Activated T-helper 1 cell treated with anti-CD3 and anti-CD28 coated beads, Interleukin-12 subunit alpha, Interleukin-12 subunit beta, Interleukin-2, Interleukin-4 antibody, amounts not matched to agents 30 ng/mL and 10 ng/mL and 1 ng/mL, durations not matched to agents 14 hours and 24 hours and 36 hours (primary cell): ENCODE measurements at regions not wholly inside any gene's neighbourhood (a gene's known extent, or its start where the extent isn't known, plus 50 kb on each side); places are given as distances from the start of the nearest gene placed in this dataset.

Experiments
- DNase-seq: peaks from one replicate; pipeline ENCODE4 v3.0.0; 2021; ENCODE audit warnings: low spot score
- H3K27ac Mint-ChIP-seq: one replicate; pipeline ENCODE4 v1.8.0; 2021; ENCODE audit warnings: mild to moderate bottlenecking, mixed read lengths
- H3K27me3 Mint-ChIP-seq: one replicate; pipeline ENCODE4 v1.8.0; 2022; ENCODE audit warnings: mild to moderate bottlenecking, moderate library complexity, mixed read lengths; ENCODE audit not compliant: insufficient read depth
- H3K36me3 Mint-ChIP-seq: one replicate; pipeline ENCODE4 v1.8.0; 2021; ENCODE audit warnings: low read depth, mixed read lengths
- H3K4me1 Mint-ChIP-seq: one replicate; pipeline ENCODE4 v1.8.0; 2021; ENCODE audit warnings: low read depth, mixed read lengths
- H3K4me3 Mint-ChIP-seq: one replicate; pipeline ENCODE4 v1.8.0; 2021; ENCODE audit warnings: mild to moderate bottlenecking, moderate library complexity, mixed read lengths
- H3K9me3 Mint-ChIP-seq: one replicate; pipeline ENCODE4 v1.8.0; 2021; ENCODE audit warnings: mixed read lengths
- intact Hi-C: fragments of 100-400 bp; cut with micrococcal nuclease; formaldehyde crosslinking; loops from one replicate; pipeline ENCODE4 v1.15.1; 2024

DNA sequence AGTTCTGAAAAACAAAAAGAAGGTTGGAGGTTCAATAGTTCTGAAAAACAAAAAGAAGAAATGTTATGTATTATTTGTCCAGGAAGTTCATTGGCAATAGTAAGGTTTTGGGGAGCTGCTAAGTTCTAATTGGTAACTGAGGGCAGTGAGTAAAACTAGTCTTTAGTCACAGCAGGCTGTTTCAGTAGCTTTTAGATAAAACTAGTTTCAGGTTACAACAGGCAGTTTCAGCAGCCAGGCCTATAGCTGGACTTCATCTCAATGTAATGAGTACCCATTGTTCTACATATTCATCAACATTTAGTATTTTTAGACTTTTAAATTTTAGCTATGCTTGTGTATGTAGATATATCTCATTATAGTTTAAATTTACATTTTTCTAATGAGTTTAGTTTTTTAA, 639.3 kb downstream of the TOX3 start:
- peaks cover 9% of the 10 kb centered on the region for H3K9me3 Mint-ChIP-seq
- no peak overlapping the region for H3K4me3 Mint-ChIP-seq
- no peaks in the 10 kb centered on the region for H3K27me3 Mint-ChIP-seq
- H3K27ac Mint-ChIP-seq = no peak overlapping the region
- H3K36me3 Mint-ChIP-seq = no peaks in the 10 kb centered on the region
- H3K4me1 Mint-ChIP-seq = no peaks in the 10 kb centered on the region
- intact Hi-C loops = no loop called here
- no peak for DNase-seq

DNA sequence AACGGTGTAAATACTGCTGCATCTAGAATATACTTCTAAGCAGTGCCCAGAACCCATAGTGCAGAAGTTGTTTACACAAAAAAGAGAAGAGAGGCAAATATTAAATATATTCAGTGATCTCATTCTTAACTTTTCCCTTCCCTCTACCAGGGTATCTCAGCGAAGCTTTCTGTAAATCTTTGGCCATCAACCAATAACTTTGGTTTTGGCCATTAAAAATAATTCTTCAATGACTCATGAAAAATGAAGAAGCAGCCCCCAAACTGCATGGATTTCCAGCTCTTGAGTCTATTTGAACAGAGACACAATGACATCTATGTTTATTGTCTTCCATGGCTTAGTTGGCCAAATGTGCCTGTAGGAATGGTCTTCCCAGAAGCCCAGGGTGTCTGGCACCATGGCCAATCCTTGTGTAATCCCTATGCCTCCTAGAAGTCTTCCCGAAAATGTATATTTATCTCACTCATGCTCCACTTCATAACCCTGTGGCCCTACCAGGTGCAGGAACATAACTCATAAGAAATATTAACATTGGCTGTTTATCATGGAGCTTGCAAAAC, 646.6 kb downstream of the TOX3 start:
- Mint-ChIP-seq H3K4me1 (no peaks in the 10 kb centered on the region), H3K27ac (no peak overlapping the region), H3K36me3 (no peaks in the 10 kb centered on the region), H3K9me3 (peaks cover 9% of the 10 kb centered on the region), H3K27me3 (no peaks in the 10 kb centered on the region), H3K4me3 (no peak overlapping the region)
- no peak for DNase-seq
- intact Hi-C loops = no loop called here

DNA sequence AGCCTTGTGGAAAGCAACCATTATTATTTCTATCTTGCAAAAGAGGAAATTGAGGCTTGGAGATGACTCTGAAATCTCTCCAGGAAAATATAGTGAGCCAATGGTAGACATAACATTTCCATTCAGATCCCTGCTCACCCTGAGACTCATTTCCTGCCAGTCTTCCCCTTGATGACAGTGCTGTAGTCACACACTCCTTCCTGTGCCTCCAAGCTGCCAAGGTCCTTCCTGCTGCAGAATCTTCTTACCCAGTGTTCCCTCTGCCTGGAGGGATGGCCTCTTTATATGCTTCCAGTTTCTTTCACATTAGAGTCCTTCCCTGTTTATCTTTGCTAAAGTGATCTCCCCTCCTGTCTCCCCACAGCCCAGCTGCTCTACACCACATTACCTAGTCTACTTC, 648.1 kb downstream of the TOX3 start:
- H3K9me3 Mint-ChIP-seq = peaks cover 10% of the 10 kb centered on the region
- DNase-seq = no peak
- H3K4me3 Mint-ChIP-seq = no peak overlapping the region
- no peaks in the 10 kb centered on the region for H3K36me3 Mint-ChIP-seq
- H3K27ac Mint-ChIP-seq = no peak overlapping the region
- intact Hi-C loops = no loop called here
- H3K27me3 Mint-ChIP-seq = no peaks in the 10 kb centered on the region
- H3K4me1 Mint-ChIP-seq = no peaks in the 10 kb centered on the region

DNA sequence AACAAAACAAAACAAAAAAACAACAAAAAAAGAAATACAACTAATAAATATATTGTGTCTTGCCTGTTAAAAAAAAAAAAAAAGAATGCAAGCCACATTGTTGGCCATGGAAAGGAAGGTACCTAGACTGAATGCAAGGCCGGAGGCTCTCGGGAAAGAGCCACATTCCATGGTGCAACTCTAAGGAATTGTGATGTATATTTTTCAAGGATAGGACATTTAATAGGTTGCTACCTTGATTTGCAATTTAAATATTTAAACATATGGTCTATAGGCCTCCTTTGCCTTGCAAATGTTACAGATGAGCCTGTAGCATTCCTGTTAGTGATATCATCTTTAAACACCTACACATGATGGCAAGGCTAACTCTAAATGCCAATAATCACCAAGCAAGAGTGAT, 650.9 kb downstream of the TOX3 start:
- no peaks in the 10 kb centered on the region for H3K27me3 Mint-ChIP-seq
- H3K4me3 Mint-ChIP-seq = no peak overlapping the region
- intact Hi-C loops = no loop called here
- no peak for DNase-seq
- H3K4me1 Mint-ChIP-seq = no peaks in the 10 kb centered on the region
- peaks cover 14% of the 10 kb centered on the region for H3K9me3 Mint-ChIP-seq
- no peak overlapping the region for H3K27ac Mint-ChIP-seq
- no peaks in the 10 kb centered on the region for H3K36me3 Mint-ChIP-seq

DNA sequence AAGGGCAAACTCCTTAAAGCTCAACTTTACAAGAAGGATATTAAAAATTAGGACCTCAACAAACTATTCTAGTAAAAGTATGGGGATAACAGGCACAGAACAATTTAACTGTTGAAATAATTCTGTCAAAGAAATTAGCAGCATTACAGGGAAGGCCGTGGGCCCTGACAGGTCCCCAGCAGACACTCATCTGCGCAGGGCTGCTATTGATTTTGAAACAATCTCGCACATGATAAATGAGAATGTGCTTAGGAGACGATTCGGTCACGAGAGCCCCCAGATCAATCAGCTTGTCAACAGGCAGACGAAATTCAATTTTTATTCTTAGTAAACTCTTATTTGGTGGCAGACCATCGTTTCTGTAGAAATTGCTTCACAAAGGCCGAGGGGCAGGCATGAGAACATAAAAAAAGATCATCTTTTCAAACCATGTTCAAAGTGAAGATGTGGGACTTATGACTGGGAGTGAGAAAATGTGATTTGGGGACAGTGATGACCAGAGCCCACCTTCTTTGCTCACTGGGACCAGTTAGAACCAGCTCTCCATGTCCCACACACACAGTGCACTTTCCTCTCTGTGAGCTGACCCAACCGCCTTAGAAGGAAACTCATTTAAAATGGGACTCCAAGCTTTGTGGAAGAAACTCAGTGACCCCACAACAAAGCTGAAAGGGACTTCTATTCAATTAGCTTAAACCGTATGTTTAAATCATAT, 654.5 kb downstream of the TOX3 start:
- no peak for DNase-seq
- peaks cover 22% of the 10 kb centered on the region for H3K9me3 Mint-ChIP-seq
- H3K4me1 Mint-ChIP-seq = no peaks in the 10 kb centered on the region
- no peaks in the 10 kb centered on the region for H3K36me3 Mint-ChIP-seq
- no peaks in the 10 kb centered on the region for H3K27me3 Mint-ChIP-seq
- intact Hi-C loops = no loop called here
- no peak overlapping the region for H3K4me3 Mint-ChIP-seq
- no peak overlapping the region for H3K27ac Mint-ChIP-seq

DNA sequence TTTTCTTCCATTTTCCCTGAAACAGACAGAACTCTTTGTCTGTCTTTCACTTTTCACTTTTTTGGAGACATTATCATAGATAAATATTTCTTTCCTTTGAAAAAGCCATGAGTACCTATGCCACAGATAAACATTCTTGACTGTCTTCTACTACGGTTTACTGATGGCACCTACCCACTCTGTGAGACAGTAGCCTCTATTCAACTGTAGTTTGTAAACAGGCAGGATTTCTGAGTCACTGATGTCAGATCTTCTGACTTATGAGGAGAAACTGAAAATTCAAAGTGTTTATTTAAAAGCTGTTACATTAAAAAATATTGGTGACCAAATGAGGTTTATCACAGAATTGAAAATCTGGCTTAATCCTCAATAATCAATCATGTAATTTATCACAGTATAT, 658.4 kb downstream of the TOX3 start:
- DNase-seq = no peak
- no peak overlapping the region for H3K4me3 Mint-ChIP-seq
- intact Hi-C loops = no loop called here
- no peaks in the 10 kb centered on the region for H3K4me1 Mint-ChIP-seq
- no peaks in the 10 kb centered on the region for H3K27me3 Mint-ChIP-seq
- no peak overlapping the region for H3K27ac Mint-ChIP-seq
- no peaks in the 10 kb centered on the region for H3K36me3 Mint-ChIP-seq
- H3K9me3 Mint-ChIP-seq = peaks cover 14% of the 10 kb centered on the region

DNA sequence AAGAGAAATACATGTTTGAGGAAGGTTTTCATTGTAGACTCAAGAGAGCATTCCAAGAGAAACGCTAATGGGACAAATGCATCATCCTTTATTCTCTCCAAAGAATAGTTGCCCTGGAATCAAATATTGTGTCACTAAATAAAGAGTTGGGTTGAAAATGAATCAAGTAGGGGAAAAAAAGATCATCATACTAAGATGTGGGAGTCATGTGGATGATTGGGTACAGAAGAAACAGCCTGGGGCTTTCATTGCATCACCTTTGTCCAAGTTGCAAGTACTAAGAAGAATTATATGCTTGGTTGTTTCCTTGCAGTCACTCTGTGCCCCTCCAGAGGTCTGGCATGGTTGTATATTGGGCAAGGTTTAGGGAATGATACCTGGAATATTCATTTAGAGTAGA, 658.9 kb downstream of the TOX3 start:
- Mint-ChIP-seq H3K4me1 (no peaks in the 10 kb centered on the region), H3K9me3 (peaks cover 8% of the 10 kb centered on the region), H3K36me3 (no peaks in the 10 kb centered on the region), H3K27me3 (no peaks in the 10 kb centered on the region), H3K27ac (no peak overlapping the region), H3K4me3 (no peak overlapping the region)
- intact Hi-C loops = no loop called here
- no peak for DNase-seq

DNA sequence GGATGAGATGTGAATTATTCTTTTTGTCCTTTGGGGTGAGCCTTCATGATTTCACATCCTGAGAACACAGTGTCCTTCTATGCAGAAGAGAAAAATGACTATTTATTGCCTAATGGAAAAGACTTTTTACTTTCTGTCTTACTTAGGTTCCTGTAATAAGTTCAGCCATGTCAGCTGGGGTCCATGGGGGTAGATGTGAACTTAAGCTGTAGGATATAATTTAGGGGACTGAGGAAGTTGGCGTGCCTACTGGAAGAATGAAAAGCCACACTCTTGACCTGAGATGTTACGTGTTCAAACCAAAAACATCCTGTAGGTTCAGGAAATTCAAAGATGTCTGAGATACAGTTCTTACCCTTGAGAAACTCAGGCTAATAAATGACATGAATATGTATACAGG, 660.5 kb downstream of the TOX3 start:
- H3K36me3 Mint-ChIP-seq = no peaks in the 10 kb centered on the region
- H3K27ac Mint-ChIP-seq = no peak overlapping the region
- H3K9me3 Mint-ChIP-seq = peaks cover 9% of the 10 kb centered on the region
- no peaks in the 10 kb centered on the region for H3K27me3 Mint-ChIP-seq
- H3K4me1 Mint-ChIP-seq = no peaks in the 10 kb centered on the region
- intact Hi-C loops = no loop called here
- no peak for DNase-seq
- no peak overlapping the region for H3K4me3 Mint-ChIP-seq

DNA sequence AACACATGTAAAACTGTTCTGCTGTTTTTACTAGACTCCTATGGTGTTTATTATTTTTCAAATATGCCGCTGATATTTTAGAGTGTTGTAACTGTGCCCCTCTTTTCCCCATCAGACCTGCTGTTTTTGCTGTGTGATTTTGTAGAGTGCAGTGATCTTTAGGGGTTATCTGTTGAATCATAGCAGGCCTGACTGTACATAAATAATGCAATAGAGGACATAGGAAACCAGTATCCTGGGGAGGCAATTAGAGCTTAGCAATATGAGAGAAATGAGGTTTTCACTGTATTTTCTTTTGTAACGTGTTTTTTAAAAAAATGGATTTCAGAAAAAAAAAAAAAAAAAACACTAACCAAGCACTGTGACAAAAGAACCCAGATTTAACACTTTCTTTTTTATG, 662.2 kb downstream of the TOX3 start:
- intact Hi-C loops = no loop called here
- no peak overlapping the region for H3K4me3 Mint-ChIP-seq
- H3K27me3 Mint-ChIP-seq = no peaks in the 10 kb centered on the region
- H3K27ac Mint-ChIP-seq = no peak overlapping the region
- no peak for DNase-seq
- H3K4me1 Mint-ChIP-seq = no peaks in the 10 kb centered on the region
- H3K9me3 Mint-ChIP-seq = peaks cover 8% of the 10 kb centered on the region
- H3K36me3 Mint-ChIP-seq = no peaks in the 10 kb centered on the region

DNA sequence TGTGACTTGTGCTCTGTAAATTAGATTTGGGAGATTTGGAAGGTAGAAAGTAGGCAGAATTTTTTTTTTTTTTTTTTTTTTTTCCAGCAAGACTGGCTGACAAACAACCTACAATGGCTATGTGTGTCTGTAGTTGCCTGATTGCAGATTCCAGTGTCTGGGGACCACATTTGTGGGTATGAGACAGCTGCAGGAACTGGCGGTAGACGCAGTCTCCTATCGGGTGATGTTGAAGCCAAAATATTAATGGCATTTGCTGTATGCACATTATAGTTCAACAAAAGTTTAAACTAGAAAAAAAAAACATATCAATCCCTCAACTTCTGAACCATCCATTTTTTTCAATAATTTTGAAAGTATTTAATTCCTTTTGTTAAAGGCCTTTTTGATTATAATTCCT, 665.2 kb downstream of the TOX3 start:
- H3K9me3 Mint-ChIP-seq = peaks cover 5% of the 10 kb centered on the region
- no peak overlapping the region for H3K27ac Mint-ChIP-seq
- DNase-seq = no peak
- H3K27me3 Mint-ChIP-seq = no peaks in the 10 kb centered on the region
- intact Hi-C loops = no loop called here
- H3K36me3 Mint-ChIP-seq = no peaks in the 10 kb centered on the region
- no peaks in the 10 kb centered on the region for H3K4me1 Mint-ChIP-seq
- no peak overlapping the region for H3K4me3 Mint-ChIP-seq

DNA sequence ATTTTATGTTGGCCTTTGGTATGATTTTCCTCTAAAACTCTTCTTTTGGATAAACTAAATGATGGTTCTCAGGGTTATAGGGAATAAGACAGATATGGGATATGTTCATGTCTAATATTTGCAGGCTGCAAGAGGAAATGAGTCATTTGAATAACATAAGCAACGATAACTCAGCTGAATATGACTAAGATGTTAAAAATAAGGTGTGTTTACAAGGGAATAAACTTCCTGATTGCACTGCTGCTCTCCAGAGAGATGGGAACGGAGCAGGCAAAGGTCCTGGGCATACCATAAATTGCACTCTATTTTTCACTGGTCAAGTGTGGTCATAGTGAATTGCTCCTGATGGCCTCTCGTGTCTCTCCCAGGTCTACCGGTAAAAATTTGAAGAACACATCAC, 666.2 kb downstream of the TOX3 start:
- Mint-ChIP-seq H3K9me3 (peaks cover 5% of the 10 kb centered on the region), H3K4me3 (no peak overlapping the region), H3K4me1 (no peaks in the 10 kb centered on the region), H3K27me3 (no peaks in the 10 kb centered on the region), H3K36me3 (no peaks in the 10 kb centered on the region), H3K27ac (no peak overlapping the region)
- intact Hi-C loops = no loop called here
- DNase-seq = no peak

DNA sequence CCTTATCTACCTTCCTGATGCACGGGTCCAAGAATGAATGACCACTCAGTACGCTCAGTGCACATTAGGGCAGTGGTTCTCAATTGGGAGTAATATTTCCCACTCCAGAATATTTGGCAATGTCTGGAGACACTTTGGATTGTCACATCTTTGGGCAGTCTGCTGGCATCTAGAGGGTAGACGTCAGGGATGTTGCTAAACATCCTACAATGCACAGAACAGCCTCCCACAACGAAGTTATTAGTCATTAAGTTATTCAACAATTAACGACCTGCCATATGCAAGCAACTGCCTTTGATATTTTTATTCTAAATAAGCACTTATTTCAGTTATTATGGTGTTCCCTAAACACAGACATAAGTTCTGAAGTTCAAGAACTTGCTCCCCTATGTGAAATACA, 669.3 kb downstream of the TOX3 start:
- Mint-ChIP-seq H3K27ac (no peak overlapping the region), H3K4me3 (no peak overlapping the region), H3K27me3 (no peaks in the 10 kb centered on the region), H3K36me3 (no peaks in the 10 kb centered on the region), H3K9me3 (peaks cover 5% of the 10 kb centered on the region), H3K4me1 (no peaks in the 10 kb centered on the region)
- intact Hi-C loops = no loop called here
- DNase-seq = no peak

DNA sequence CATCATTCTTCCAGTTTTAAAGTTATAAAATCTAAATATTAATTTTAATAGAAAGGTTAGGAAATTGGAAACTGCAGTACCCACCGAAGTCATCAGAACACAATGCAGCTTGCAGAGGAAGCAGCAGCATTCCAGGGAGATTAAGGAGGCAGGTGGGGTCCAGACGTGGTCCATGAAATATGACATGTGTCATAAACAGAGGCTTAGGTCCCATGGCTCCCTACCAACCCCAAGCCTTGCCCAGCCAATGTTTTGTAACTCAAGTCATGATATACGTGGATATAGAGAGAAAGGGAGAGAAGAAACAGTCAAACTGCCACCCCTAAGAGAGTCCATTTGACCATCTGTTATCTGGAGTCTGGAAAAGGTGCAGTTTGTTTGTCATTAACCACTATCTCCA, 670.0 kb downstream of the TOX3 start:
- no peak overlapping the region for H3K4me3 Mint-ChIP-seq
- DNase-seq = no peak
- intact Hi-C loops = no loop called here
- H3K4me1 Mint-ChIP-seq = no peaks in the 10 kb centered on the region
- no peaks in the 10 kb centered on the region for H3K36me3 Mint-ChIP-seq
- peaks cover 5% of the 10 kb centered on the region for H3K9me3 Mint-ChIP-seq
- H3K27me3 Mint-ChIP-seq = no peaks in the 10 kb centered on the region
- H3K27ac Mint-ChIP-seq = no peak overlapping the region

DNA sequence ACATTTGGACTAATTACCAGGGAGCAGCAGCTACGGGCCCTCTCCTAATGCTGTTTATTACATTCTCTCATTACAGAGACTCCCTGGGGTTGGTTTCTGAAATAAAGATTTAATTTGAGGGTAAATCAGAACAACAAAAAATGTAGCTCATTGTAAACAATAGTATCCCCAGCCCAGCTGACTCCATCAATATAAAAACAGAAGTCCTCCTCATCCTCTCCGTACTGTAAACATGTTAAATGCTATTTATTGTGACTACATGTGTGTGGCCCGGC, 670.4 kb downstream of the TOX3 start:
- no peak overlapping the region for H3K4me3 Mint-ChIP-seq

More for the DNA sequence above, 670.4 kb downstream of the TOX3 start:
- DNase-seq = no peak
- Mint-ChIP-seq H3K4me1 (no peaks in the 10 kb centered on the region), H3K27me3 (no peaks in the 10 kb centered on the region), H3K36me3 (no peaks in the 10 kb centered on the region), H3K27ac (no peak overlapping the region), H3K9me3 (peaks cover 4% of the 10 kb centered on the region)
- intact Hi-C loops = no loop called here
